DND-41 (cell line): ENCODE measurements at regions not wholly inside any gene's neighbourhood (a gene's known extent, or its start where the extent isn't known, plus 50 kb on each side); places are given as distances from the start of the nearest gene placed in this dataset.

Experiments
- ATAC-seq: fragments of 200-7000 bp; cut with Tn5 transposase; 3 replicates; pipeline ENCODE4 v1.9.1; 2021; ENCODE audit warnings: low read depth; ENCODE audit not compliant: insufficient read depth
- DNase-seq: peaks from one replicate; pipeline ENCODE4 v3.0.0-alpha.2; 2020
- H2AFZ ChIP-seq: 2 replicates; pipeline ENCODE4 v1.6.0; 2012; ENCODE audit warnings: low read depth, low read length
- H3K27ac ChIP-seq: 2 replicates; pipeline ENCODE4 v1.5.1; 2012; ENCODE audit warnings: low read length, inconsistent platforms
- H3K27me3 ChIP-seq: fragments of 200-600 bp; sonication (generic); 2 replicates; pipeline ENCODE4 v1.6.0; 2012; ENCODE audit warnings: low read length, mild to moderate bottlenecking, inconsistent platforms; ENCODE audit not compliant: insufficient read depth, poor library complexity
- H3K36me3 ChIP-seq: 2 replicates; pipeline ENCODE4 v1.5.1; 2012; ENCODE audit warnings: low read length, inconsistent platforms; ENCODE audit not compliant: insufficient read depth
- H3K4me1 ChIP-seq: 2 replicates; pipeline ENCODE4 v1.5.1; 2012; ENCODE audit warnings: mild to moderate bottlenecking, low read length; ENCODE audit not compliant: insufficient read depth
- H3K4me2 ChIP-seq: 2 replicates; pipeline ENCODE4 v1.6.0; 2012; ENCODE audit warnings: mild to moderate bottlenecking, moderate library complexity, low read length, inconsistent platforms; ENCODE audit not compliant: insufficient read depth
- H3K4me3 ChIP-seq, 2 experiments: fragments of 200-600 bp in 1 of 2; shearing (Covaris generic) in 1 of 2; 2 replicates each; pipeline ENCODE4 v1.5.1; 2012 to 2016; ENCODE audit warnings: inconsistent platforms in 2 of 2, low read length in 2 of 2, mild to moderate bottlenecking in 2 of 2, low read depth in 1 of 2, moderate library complexity in 1 of 2
- H3K79me2 ChIP-seq: 2 replicates; pipeline ENCODE4 v1.6.0; 2012; ENCODE audit warnings: low read length, inconsistent platforms; ENCODE audit not compliant: insufficient read depth
- H3K9ac ChIP-seq: 2 replicates; pipeline ENCODE4 v1.6.0; 2012; ENCODE audit warnings: low read depth, mild to moderate bottlenecking, inconsistent platforms, low read length, moderate library complexity
- H3K9me3 ChIP-seq: 2 replicates; pipeline ENCODE4 v1.5.1; 2012; ENCODE audit warnings: low read length, moderate library complexity, mild to moderate bottlenecking, inconsistent platforms; ENCODE audit not compliant: insufficient read depth, severe bottlenecking
- H4K20me1 ChIP-seq: 2 replicates; pipeline ENCODE4 v1.6.0; 2012; ENCODE audit warnings: low read length; ENCODE audit not compliant: insufficient read depth
- CTCF ChIP-seq: IDR thresholded peaks from 2 replicates; pipeline ENCODE4 v1.5.1; 2012; ENCODE audit warnings: borderline replicate concordance, low read length, moderate library complexity, mild to moderate bottlenecking; ENCODE audit not compliant: poor library complexity, severe bottlenecking; ENCODE audit errors: extremely low read depth
- EZH2 ChIP-seq: IDR thresholded peaks from 3 replicates; pipeline ENCODE4 v1.6.1; 2012; ENCODE audit warnings: borderline replicate concordance, low read depth, mild to moderate bottlenecking, moderate library complexity, low read length, inconsistent platforms; ENCODE audit not compliant: severe bottlenecking

DNA sequence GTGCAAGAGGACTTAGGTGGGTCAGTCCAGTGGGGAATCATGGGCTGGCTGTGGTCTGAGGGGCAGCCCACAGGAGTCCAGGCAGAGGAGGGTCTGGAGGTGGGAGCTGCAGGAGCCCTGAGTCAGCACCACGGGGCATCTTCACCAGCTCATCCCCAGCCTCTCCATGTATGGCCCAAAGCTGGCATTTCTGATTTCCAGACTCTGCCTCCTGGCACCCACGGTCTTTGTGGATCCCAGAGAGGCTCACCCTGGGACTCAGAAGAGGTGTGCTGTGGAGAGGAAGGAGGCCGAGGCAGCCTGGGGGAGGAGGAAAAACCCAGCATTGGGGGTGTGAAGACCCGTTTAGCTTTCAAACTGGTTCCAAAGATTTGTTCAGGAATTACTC, 64.5 kb upstream of the KLF13 start:
- H3K27ac ChIP-seq: no peak overlapping the region
- no peak for DNase-seq
- TF ChIP-seq CTCF (no peak), EZH2 (no peak)
- H3K27me3 ChIP-seq: no peaks in the 10 kb centered on the region
- peaks cover 38% of the 10 kb centered on the region for H3K4me1 ChIP-seq
- no peaks in the 10 kb centered on the region for H3K9me3 ChIP-seq
- H3K36me3 ChIP-seq: no peaks in the 10 kb centered on the region
- no peak overlapping the region for H2AFZ ChIP-seq
- no peak overlapping the region for H3K4me3 ChIP-seq
- H3K9ac ChIP-seq: no peak overlapping the region
- H4K20me1 ChIP-seq: no peaks in the 10 kb centered on the region
- H3K4me2 ChIP-seq: no peak overlapping the region
- no peak for ATAC-seq
- no peaks in the 10 kb centered on the region for H3K79me2 ChIP-seq

DNA sequence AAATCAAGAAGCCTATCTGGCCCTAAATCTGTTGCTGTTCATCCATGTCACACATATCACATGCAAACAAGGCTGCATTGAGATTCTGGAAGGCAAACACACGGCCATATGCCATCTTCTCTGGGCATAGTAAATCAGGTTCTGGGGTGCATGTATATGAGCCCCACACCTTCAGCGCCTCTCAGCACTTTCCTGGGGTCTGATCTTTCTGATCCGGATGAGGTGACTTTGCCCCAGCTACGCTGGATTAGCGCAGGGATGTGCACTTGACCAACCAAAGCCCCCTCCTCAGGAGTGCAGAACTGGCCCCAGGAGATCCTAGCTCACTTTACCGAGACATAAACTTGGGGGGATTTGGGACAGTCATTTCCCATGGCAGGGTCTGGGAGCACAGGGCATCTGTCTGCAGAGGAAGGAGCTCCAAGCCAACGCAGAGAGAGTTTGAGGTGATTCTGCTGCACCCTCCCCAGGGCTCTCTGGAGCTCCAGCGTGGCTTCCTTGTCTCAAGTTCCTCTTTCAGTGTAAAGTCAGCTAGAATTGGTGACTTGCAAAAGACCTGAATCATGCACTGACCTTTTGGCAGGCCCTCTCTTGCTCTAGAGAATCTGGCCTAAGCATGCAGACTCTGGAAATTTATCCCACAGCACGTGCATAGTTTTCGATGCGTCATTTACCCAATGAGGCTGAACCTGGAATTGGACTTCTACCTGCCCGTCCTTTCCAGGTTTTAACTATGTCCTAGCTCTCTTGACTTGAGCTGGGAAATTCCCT, 63.5 kb upstream of the KLF13 start:
- H4K20me1 ChIP-seq: no peaks in the 10 kb centered on the region
- H3K9ac ChIP-seq: no peak overlapping the region
- no peak overlapping the region for H2AFZ ChIP-seq
- H3K4me2 ChIP-seq: no peak overlapping the region
- TF ChIP-seq EZH2 (no peak), CTCF (no peak)
- no peaks in the 10 kb centered on the region for H3K36me3 ChIP-seq
- DNase-seq (no peak), ATAC-seq (no peak)
- no peaks in the 10 kb centered on the region for H3K9me3 ChIP-seq
- peaks cover 48% of the 10 kb centered on the region for H3K4me1 ChIP-seq
- peak overlapping the region; percentile 96 for H3K27ac ChIP-seq
- no peaks in the 10 kb centered on the region for H3K79me2 ChIP-seq
- no peaks in the 10 kb centered on the region for H3K27me3 ChIP-seq
- H3K4me3 ChIP-seq: no peak overlapping the region

DNA sequence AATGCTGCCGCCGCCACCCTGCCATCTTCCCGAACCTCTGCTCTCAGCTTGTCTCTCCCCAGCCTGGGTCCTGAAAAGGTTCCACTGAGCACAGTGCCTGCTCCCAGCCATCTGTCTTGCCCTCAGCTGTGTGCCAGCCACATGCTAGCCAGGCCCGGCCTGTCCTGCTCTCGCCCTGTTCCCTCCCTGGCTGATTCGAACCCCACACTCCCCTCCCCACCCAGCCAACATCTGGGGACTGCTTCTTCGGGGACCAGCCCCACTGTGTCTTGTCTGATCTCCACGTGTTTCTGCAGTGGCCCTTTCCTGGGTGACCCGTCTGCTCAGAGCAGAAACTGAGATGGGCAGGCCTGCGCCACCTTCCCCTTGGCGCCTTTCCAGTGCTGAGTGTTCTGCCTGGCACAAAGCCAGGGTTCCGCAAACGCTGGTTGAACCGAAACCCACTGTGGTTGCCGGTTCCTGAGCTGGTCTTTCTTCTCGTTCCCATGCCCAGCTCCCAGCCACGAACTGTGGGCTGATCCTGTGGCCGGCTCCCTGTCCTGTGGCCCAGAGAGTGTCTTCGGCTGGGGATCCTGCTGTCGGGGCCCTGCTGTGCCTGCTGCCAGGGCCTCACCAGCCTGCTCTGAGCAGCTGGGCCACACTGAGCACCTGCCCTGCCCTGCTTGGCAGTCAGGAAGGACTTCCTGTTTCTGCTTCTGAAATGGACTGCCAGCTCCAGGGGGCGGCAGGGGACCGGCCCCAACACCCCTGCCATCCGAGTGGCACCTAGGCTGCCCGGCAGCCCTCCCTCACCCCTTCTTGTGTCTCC, 62.7 kb upstream of the KLF13 start:
- H3K4me2 ChIP-seq: peak overlapping the region; percentile 62
- H3K27me3 ChIP-seq: no peaks in the 10 kb centered on the region
- H3K4me1 ChIP-seq: peaks cover 51% of the 10 kb centered on the region
- no peaks in the 10 kb centered on the region for H3K79me2 ChIP-seq
- H3K4me3 ChIP-seq: no peak overlapping the region
- H4K20me1 ChIP-seq: no peaks in the 10 kb centered on the region
- H2AFZ ChIP-seq: 0 out of 2 replicates have a peak overlapping the region, but pooled peaks have one; percentile 14
- peak; percentile 70 for ATAC-seq
- H3K36me3 ChIP-seq: no peaks in the 10 kb centered on the region
- H3K9me3 ChIP-seq: no peaks in the 10 kb centered on the region
- TF ChIP-seq CTCF (peak; percentile 45), EZH2 (no peak)
- peak; percentile 87 for DNase-seq
- H3K27ac ChIP-seq: peak overlapping the region; percentile 96
- peak overlapping the region; percentile 54 for H3K9ac ChIP-seq
